C4-2B (cell line): ENCODE measurements at regions not wholly inside any gene's neighbourhood (a gene's known extent, or its start where the extent isn't known, plus 50 kb on each side); places are given as distances from the start of the nearest gene placed in this dataset.

Experiments used
- H3K27ac ChIP-seq: fragments of 450-650 bp; 2 replicates; pipeline ENCODE4 v1.5.1; 2017
- ZFX ChIP-seq: fragments of 450-650 bp; IDR thresholded peaks from 2 replicates; pipeline ENCODE4 v1.6.1; 2017
- TF ChIP-seq, protein P1 (sequence below): fragments of 450-650 bp; conservative IDR thresholded peaks from 2 replicates; pipeline ENCODE4 v1.5.1; 2017; ENCODE audit warnings: mild to moderate bottlenecking

DNA sequence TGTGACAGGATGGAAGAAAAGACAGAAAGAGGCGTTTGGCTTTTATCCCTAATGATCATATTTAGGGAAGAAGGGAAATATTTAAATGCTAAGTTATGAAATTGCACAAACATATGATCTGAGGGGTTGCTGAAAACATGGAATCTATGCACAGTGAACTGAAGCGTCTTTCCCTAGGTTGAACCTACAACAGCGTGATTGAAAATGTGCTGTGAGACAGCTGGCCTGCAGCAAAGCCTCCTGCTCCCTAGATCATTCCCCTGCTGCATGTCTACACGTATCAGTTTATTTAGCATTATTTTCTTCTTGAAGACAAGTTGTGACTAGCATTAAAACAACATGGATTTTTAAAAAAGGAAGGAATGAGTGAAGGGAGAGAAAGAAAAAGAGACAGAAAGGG, 272.5 kb upstream of the TRAM1L1 start:
- no peak overlapping the region for H3K27ac ChIP-seq
- TF ChIP-seq, protein P1, sequence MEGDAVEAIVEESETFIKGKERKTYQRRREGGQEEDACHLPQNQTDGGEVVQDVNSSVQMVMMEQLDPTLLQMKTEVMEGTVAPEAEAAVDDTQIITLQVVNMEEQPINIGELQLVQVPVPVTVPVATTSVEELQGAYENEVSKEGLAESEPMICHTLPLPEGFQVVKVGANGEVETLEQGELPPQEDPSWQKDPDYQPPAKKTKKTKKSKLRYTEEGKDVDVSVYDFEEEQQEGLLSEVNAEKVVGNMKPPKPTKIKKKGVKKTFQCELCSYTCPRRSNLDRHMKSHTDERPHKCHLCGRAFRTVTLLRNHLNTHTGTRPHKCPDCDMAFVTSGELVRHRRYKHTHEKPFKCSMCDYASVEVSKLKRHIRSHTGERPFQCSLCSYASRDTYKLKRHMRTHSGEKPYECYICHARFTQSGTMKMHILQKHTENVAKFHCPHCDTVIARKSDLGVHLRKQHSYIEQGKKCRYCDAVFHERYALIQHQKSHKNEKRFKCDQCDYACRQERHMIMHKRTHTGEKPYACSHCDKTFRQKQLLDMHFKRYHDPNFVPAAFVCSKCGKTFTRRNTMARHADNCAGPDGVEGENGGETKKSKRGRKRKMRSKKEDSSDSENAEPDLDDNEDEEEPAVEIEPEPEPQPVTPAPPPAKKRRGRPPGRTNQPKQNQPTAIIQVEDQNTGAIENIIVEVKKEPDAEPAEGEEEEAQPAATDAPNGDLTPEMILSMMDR, result no peak
- no peak for TF ChIP-seq ZFX

DNA sequence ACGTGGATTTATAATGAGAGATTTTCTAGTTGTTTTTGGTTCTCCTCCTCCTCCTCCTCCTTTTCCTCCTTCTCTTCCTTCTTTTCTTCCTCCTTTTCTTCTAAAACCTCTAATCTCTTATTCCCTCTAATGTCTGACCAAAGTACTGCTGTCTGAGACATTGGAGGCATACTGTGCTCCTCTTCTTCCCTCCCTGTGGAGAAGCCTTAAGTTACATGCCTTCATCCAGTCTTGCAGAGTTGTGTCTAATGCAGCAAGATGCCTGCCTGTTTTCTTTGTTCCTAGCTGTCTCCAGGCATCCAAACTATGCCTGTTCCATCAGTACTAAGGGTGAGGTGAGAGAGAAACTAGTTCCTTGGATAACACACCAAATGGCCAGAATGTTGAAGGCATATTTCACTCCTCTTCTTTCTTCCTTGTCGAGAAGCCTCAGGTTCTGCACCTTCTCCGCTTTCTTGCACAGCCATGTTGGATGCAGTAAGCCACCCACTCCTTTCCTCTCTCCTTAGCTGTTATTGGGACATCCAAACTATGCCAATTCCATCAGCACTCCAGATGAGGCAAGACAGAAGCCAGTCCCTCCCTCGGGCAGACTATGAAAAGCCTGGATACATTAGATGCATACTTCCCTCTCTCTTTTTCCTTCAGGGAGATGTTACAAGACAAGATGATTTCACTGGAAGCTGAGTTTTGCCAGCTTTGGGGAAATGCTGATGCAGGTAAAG, 285.7 kb upstream of the TRAM1L1 start:
- H3K27ac ChIP-seq, result no peak overlapping the region
- TF ChIP-seq, protein P1, result no peak
- TF ChIP-seq ZFX, result no peak

DNA sequence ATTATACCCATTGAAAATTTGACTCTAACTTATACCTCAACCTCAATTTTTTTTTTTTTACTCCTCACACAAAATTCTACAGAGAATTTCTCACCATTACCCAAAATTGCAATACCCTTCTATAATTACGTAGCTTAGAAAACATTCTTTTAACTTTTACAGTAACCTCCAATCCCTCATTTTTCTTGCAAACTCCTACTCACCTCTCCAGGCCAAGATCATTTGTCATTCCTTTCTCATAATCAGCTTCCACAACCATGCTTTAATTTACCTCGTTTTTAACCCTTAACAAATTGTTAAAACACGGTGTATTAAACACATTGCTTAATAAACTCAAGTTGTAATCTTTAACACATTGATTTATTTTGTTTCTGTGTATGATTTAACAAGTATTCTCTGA, 289.7 kb upstream of the TRAM1L1 start:
- TF ChIP-seq, protein P1, result no peak
- no peak for TF ChIP-seq ZFX

DNA sequence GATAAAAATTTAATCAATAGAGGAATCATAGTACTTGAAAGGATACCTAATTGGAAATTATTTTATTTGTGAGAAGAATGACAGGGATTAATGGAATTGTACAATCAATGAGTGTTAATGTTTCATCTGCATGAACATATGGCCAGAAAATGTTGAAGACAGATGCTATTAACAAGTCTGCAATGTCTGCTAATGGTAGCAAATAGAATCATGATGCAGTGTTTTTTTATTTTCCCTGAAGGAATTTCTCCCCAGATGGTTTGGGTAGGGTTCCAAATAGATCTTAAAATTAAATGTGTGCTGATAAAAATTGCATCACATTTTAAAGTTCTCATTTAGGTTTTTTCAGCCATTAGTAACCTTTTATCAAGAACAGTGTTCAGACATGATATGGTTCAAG, 291.3 kb upstream of the TRAM1L1 start:
- TF ChIP-seq ZFX, result no peak
- TF ChIP-seq, protein P1, result no peak
- H3K27ac ChIP-seq, result no peak overlapping the region

More for the DNA sequence above, 289.7 kb upstream of the TRAM1L1 start:
- H3K27ac ChIP-seq, result no peak overlapping the region

DNA sequence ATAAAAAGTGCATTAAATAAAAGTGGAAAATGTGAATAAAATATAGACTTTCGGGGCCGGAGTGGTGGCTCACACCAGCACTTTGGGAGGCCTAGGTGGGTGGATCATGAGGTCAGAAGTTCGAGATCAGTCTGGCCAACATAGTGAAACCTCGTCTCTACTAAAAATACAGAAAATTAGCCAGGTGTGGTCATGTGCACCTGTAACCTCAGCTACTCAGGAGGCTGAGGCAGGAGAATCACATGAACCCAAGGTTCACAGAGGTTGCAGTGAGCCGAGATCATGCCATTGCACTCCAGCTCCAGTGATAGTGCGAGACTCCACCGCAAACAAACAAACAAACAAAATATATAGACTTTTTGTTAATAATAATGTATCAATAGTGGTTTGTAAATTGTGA, 293.6 kb upstream of the TRAM1L1 start:
- TF ChIP-seq ZFX, result no peak
- TF ChIP-seq, protein P1, result no peak
- no peak overlapping the region for H3K27ac ChIP-seq

DNA sequence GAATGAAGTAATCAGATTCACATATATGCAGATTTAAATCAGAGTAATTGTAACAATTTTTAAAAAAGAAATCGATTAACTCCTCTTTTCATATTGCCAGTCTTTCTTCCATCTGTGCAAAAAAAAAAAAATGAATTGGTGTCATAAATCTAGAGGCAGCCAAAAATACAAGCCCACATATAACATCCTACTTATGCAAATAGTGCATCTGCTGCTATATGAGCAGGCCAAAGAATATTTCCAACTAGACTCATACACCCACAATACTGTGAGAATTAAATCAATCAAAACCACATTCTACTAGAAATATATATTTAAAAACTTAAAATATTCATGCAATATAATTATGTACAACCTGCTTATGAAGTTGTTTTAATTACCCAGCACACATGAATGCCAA, 298.1 kb upstream of the TRAM1L1 start:
- no peak for TF ChIP-seq ZFX
- TF ChIP-seq, protein P1, result no peak
- no peak overlapping the region for H3K27ac ChIP-seq

DNA sequence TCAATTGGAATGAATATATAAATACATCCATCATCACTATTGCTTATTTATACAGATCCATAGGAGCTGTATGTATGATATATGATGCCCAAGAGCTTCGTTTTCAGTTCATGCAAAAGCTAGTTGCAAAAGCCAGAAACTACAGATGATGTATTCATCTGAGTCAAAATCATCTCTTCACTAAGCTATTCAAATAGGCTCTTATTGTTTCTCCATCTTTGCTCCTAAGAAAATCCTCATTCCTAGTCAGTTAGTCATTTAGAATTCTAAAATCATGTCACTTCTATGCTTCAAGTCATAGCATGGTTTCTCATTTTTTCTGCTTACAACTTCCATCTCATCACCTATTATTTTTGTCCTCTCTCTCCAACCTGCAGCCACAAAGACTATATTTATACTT, 300.1 kb upstream of the TRAM1L1 start:
- H3K27ac ChIP-seq, result no peak overlapping the region
- TF ChIP-seq, protein P1, result no peak
- no peak for TF ChIP-seq ZFX
